IgD-negative memory B cell (primary cell): ENCODE measurements at regions not wholly inside any gene's neighbourhood (a gene's known extent, or its start where the extent isn't known, plus 50 kb on each side); places are given as distances from the start of the nearest gene placed in this dataset.

Experiments used
- H3K27ac Mint-ChIP-seq, 3 donors: one replicate each; pipeline ENCODE4 v1.8.0; 2020 to 2022; ENCODE audit warnings: mild to moderate bottlenecking in 3 of 3, mixed read lengths in 3 of 3, moderate library complexity in 1 of 3
- H3K27me3 Mint-ChIP-seq: one replicate; pipeline ENCODE4 v1.8.0; 2021; ENCODE audit warnings: mixed read lengths
- H3K36me3 Mint-ChIP-seq: one replicate; pipeline ENCODE4 v1.8.0; 2020; ENCODE audit warnings: mild to moderate bottlenecking, mixed read lengths
- H3K4me1 Mint-ChIP-seq, 3 donors: one replicate each; pipeline ENCODE4 v1.8.0; 2020 to 2022; ENCODE audit warnings: mixed read lengths in 3 of 3, mild to moderate bottlenecking in 1 of 3
- H3K4me3 Mint-ChIP-seq, 4 donors: one replicate each; pipeline ENCODE4 v1.8.0; 2020 to 2022; ENCODE audit warnings: mild to moderate bottlenecking in 4 of 4, mixed read lengths in 4 of 4, moderate library complexity in 3 of 4
- H3K9me3 Mint-ChIP-seq, 3 donors: one replicate each; pipeline ENCODE4 v1.8.0; 2020 to 2021; ENCODE audit warnings: mixed read lengths in 3 of 3, mild to moderate bottlenecking in 1 of 3

DNA sequence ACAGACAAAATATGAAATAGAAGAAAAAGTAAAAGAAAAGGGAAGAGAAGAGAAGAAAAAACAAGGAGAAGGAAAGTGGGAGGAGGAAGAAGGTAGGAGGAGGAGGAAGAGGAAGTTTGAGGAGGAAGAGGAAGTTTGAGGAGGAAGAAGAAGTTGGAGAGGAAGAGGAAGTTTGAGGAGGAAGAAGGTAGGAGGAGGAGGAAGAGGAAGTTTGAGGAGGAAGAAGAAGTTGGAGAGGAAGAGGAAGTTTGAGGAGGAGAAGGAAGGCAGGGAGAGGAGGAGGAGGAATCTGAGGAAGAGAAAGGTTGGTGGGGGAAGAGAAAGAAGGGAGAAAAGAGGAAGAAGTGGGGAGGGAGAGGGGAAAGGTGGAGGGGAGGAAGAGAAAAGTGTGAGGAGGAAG lies 169.2 kb upstream of the RORA start:
- Mint-ChIP-seq H3K4me3 (no peak overlapping the region), H3K36me3 (peaks cover 2% of the 10 kb centered on the region), H3K9me3 (peaks cover 0 to 7% (median 2%) of the 10 kb centered on the region in 3 donors), H3K27ac (no peak overlapping the region), H3K4me1 (no peaks in the 10 kb centered on the region), H3K27me3 (no peaks in the 10 kb centered on the region)

DNA sequence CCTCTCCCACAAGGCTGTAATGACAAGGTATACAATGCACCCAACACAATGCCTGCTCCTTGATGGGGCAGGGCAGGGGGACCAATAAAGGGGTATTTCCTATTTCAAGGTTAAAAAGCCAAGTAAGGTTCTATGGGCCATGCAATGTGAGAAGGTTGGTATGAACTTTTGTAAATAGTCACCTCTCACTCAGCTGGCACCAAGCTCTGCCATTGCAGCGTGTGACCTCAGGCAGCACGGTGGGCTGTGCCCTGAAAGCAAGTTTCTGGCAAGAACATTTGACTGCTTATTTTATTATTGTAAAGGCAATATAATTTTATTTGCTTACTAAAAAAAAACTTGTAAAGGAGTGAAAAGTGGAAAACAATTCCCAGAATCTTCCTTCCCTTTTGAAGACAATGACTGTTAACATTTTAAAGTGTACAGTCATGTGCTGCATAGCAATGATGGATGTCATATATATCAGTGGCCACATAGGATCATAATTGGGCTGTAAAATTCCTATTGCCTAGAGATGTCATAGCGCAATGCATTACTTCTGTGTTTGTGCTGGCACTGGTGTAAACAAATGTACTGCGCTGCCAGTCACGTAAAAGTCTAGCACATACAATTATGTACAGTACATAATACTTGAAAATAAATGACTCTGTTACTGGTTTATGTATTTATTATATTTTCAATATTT lies 167.3 kb upstream of the RORA start:
- Mint-ChIP-seq H3K4me3 (no peak overlapping the region), H3K9me3 (peaks cover 0 to 7% (median 2%) of the 10 kb centered on the region in 3 donors), H3K4me1 (no peaks in the 10 kb centered on the region), H3K36me3 (no peaks in the 10 kb centered on the region), H3K27ac (no peak overlapping the region), H3K27me3 (no peaks in the 10 kb centered on the region)

DNA sequence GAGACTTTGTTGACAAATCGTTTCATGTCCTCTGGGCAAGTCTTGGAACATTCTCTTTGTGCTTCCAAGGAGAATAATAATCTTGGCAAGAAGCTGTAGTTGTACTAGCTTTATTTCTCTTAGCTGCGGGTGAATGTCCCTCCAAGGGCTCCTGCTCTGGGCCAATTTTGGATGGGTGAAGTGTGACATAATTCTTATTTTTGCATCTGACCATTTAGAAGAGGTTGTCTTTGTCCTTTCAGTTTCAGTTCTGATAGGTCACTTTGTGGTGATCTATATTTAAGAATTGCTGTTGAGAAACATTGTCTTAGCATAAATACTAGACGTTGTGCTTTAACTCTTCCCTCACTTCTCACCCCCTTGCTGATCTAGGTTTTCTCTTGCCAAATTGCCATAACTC lies 164.8 kb upstream of the RORA start:
- Mint-ChIP-seq H3K27ac (no peak overlapping the region), H3K4me3 (no peak overlapping the region), H3K4me1 (no peaks in the 10 kb centered on the region), H3K36me3 (no peaks in the 10 kb centered on the region), H3K9me3 (peaks cover 0 to 7% (median 0%) of the 10 kb centered on the region in 3 donors), H3K27me3 (peaks cover 3% of the 10 kb centered on the region)

DNA sequence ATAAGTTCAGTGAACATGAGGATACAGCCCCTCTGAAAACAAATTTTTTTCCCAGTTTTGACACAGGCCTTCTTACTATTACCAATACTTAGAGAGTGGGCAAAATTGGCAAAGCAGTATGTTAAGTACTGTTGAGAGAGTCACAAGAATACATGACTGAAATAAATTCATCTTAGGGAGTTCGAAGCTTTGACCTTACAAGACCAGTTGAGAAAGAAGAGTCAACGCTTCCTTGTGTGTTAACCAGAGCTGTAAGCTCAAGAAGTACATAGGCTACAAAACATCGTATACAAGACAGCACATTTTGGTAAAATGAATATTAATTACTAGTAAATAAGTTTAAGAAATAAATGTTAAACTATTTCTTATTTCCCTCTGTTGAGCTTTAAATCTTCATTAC lies 164.4 kb upstream of the RORA start:
- H3K9me3 Mint-ChIP-seq: peaks cover 0 to 7% (median 0%) of the 10 kb centered on the region in 3 donors
- no peaks in the 10 kb centered on the region for H3K4me1 Mint-ChIP-seq
- H3K27ac Mint-ChIP-seq: no peak overlapping the region
- H3K36me3 Mint-ChIP-seq: no peaks in the 10 kb centered on the region
- H3K27me3 Mint-ChIP-seq: peaks cover 3% of the 10 kb centered on the region
- H3K4me3 Mint-ChIP-seq: no peak overlapping the region

DNA sequence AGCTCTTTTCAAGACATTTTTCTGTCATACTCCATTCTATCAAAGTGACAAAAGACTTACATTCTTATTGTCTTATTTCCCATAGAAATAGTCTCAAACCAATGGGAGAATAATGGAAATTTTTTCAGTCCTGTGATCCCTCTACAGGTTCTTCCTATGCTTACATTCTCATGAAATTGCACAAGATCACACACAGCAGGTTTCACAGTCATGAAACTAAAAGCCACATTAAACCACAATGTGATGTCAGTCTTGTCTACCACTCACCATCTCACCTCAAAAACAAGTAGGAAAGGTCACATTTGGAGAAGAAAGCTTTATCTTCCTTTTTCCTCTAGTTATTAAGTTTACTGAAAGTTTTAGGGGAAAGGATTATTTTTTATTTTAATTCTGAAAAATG lies 161.0 kb upstream of the RORA start:
- Mint-ChIP-seq H3K36me3 (no peaks in the 10 kb centered on the region), H3K4me3 (no peak overlapping the region), H3K9me3 (peaks cover 2 to 5% (median 4%) of the 10 kb centered on the region in 3 donors), H3K27me3 (peaks cover 10% of the 10 kb centered on the region), H3K27ac (no peak overlapping the region), H3K4me1 (no peaks in the 10 kb centered on the region)

DNA sequence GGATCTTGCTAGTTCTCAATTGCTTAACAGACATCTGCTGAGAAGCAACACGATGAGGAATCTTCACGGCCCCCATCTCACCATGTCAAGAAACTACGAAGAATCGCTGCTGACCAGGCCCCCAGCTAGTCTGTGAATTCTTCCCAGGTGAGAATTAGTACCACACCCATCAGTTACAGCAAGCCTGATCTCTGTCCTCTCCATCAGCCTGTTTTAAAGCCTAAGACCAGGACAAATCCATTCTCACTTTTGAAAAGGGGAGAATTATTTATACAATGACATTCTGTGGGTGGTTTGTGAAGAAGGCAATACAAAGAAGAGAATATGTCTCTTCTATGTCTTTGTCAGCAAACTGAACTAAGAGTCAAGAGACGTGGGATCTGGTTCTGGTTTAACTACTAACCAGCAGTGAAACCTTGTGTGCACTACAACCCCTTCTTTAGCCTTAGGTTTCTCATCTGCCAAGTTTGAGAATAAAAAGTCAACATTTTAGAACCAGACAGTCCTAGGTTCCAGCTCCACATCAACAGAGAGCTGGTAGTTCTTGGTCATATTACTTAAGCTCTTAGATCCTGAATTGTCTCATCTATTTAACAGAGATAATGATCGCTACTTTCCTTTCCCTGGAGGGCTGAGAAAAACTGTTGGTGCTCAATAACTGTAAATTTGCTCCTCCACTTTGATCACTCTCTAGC lies 160.4 kb upstream of the RORA start:
- no peaks in the 10 kb centered on the region for H3K36me3 Mint-ChIP-seq
- H3K9me3 Mint-ChIP-seq: peaks cover 2 to 8% (median 5%) of the 10 kb centered on the region in 3 donors
- no peak overlapping the region for H3K27ac Mint-ChIP-seq
- no peaks in the 10 kb centered on the region for H3K4me1 Mint-ChIP-seq
- peaks cover 10% of the 10 kb centered on the region for H3K27me3 Mint-ChIP-seq
- no peak overlapping the region for H3K4me3 Mint-ChIP-seq

DNA sequence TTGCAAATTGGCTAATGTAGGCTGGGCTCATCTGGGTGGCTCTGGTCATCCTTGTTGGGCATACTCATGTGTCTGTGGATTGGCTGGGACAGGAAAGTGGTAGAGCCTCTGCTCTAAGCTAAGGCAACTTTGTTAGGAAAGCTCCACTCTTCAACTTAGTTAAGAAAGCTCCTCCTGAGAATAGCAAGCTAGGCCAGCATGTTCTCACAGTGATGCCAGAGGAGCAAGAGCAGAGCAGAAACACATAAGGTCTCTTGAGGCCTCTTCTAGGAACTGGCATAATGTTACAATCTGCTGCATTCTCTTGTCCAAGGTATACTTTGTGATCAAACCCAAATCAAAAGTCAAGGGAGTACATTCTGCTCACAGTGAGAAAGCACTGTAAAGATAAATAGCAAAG lies 158.6 kb upstream of the RORA start:
- Mint-ChIP-seq H3K36me3 (no peaks in the 10 kb centered on the region), H3K4me3 (no peak overlapping the region), H3K27me3 (peaks cover 10% of the 10 kb centered on the region)

DNA sequence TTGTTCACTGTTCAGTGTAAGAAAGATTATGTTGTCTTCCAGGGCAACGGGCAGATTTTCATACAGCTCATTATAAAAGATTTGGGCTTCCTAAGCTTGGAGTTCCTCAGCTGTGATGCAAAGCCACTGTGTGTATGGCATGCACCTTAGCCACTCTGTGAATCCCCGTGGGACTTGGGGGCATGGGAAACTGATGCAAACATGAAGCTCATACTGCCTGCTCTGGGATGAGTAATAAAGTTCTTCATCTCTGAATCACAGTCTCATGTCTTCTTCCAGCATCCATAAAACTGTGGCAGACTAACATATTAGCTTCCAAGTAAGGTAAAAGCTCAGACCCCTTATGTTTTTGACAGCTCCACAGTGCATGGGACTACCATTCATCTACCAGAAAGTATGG lies 154.3 kb upstream of the RORA start:
- peaks cover 7% of the 10 kb centered on the region for H3K27me3 Mint-ChIP-seq

More for the DNA sequence above, 158.6 kb upstream of the RORA start:
- Mint-ChIP-seq H3K27ac (no peak overlapping the region), H3K4me1 (no peaks in the 10 kb centered on the region), H3K9me3 (peaks cover 2 to 8% (median 5%) of the 10 kb centered on the region in 3 donors)

DNA sequence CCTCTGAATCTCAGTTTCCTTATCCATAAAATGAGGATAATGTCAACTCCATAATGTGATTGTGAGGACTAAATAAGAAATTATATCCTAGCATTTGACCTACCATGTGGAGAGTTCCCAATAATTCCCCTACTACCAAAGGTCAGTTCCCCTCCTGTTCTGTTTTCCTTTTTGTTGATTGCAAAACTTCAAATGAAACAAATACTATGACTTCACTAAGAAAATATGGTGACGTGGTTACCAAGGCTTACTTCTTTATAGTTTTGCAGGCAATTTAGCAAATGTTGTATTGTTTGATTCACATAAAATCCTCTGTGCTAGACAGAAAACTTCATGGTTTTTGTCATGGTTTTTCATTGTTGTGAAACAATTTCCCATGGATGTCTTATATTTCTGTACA lies 153.8 kb upstream of the RORA start:
- no peak overlapping the region for H3K4me3 Mint-ChIP-seq
- no peak overlapping the region for H3K27ac Mint-ChIP-seq
- H3K4me1 Mint-ChIP-seq: no peaks in the 10 kb centered on the region
- peaks cover 2 to 7% (median 4%) of the 10 kb centered on the region in 3 donors for H3K9me3 Mint-ChIP-seq
- H3K36me3 Mint-ChIP-seq: no peaks in the 10 kb centered on the region
- H3K27me3 Mint-ChIP-seq: peaks cover 7% of the 10 kb centered on the region

More for the DNA sequence above, 154.3 kb upstream of the RORA start:
- no peaks in the 10 kb centered on the region for H3K4me1 Mint-ChIP-seq
- H3K27ac Mint-ChIP-seq: no peak overlapping the region
- H3K36me3 Mint-ChIP-seq: no peaks in the 10 kb centered on the region
- peaks cover 2 to 8% (median 5%) of the 10 kb centered on the region in 3 donors for H3K9me3 Mint-ChIP-seq
- no peak overlapping the region for H3K4me3 Mint-ChIP-seq

DNA sequence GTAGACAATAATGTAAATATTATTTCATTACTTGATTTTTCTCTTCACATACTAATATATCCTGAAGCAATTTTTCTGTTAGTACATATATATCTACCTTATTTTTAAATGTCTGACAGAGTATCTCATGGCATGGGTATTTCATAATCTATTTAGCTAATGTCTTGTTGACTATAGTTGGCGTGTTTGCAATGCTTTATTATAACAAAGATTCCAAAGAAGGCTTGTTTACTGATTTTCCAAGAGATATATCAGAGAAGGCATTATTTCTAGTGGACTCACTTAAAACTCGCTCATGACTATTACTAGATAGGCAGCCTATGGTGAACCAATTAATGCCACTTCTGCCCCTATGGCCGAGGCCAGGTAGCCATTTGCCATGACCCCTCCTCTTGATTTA lies 152.4 kb upstream of the RORA start:
- Mint-ChIP-seq H3K4me3 (no peak overlapping the region), H3K4me1 (no peaks in the 10 kb centered on the region), H3K9me3 (peaks cover 0 to 5% (median 2%) of the 10 kb centered on the region in 3 donors), H3K36me3 (no peaks in the 10 kb centered on the region), H3K27me3 (peaks cover 4% of the 10 kb centered on the region), H3K27ac (no peak overlapping the region)

DNA sequence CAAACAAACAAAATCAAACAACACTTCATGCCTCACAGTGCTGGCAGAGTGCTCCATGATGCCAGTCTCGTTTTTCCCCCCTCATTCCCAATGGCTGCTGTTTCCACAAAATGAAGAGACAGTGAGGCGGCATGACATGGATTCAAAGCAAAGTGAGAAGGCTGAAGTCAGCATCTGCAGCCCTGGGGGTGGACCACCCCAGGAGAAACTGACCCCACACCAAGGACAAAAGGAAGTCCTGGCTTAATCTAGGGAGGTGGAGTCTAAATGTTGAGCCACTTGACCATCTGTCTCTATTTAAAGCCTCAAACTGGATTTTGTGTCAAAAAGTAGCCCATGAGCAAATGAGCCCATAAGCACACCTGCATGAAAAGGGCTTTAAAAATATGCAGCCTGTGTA lies 151.2 kb upstream of the RORA start:
- Mint-ChIP-seq H3K27ac (no peak overlapping the region), H3K4me1 (no peaks in the 10 kb centered on the region), H3K27me3 (no peaks in the 10 kb centered on the region), H3K4me3 (no peak overlapping the region), H3K9me3 (peaks cover 0 to 5% (median 0%) of the 10 kb centered on the region in 3 donors), H3K36me3 (no peaks in the 10 kb centered on the region)

DNA sequence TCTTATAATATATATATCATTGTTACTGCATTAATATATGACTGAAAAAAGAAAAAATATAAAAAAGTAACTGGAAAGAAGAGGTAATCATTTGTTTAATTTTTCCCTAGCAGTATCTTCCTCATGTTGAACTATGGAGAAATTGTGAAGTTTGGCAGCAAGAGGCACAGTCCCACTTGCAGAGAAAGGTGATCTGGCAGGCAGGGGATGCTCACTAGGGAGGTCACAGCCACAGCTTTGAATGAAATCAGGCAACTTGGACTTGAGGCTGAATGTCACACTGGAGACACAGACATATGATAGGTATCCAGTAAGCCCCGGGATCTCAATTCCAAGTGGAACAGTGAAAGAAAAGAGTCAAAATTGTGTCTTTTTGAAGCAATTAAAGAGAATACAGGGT lies 149.9 kb upstream of the RORA start:
- Mint-ChIP-seq H3K27me3 (no peaks in the 10 kb centered on the region), H3K27ac (no peak overlapping the region), H3K9me3 (no peaks in the 10 kb centered on the region), H3K36me3 (no peaks in the 10 kb centered on the region), H3K4me1 (no peaks in the 10 kb centered on the region), H3K4me3 (no peak overlapping the region)

DNA sequence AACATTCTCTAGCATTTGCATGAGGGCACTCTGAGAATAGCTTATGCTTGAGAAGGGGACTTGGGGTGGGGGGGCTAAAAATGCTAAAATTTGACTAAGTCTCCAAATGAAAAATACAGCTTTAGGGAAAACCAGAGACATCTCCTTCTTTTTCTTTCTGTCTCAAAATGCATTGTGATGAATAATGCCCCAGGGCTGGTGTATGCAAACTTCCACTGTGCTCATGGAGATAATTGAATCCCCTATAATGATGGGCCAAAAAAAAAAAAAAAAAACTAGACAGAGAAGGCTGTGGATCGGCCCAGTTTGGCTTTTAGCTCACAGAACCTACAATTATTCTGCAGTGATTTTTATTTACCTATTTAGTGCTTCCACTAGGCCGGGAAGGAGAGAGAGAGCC lies 147.9 kb upstream of the RORA start:
- Mint-ChIP-seq H3K36me3 (no peaks in the 10 kb centered on the region), H3K27me3 (no peaks in the 10 kb centered on the region), H3K9me3 (peaks cover 0 to 8% (median 0%) of the 10 kb centered on the region in 3 donors), H3K27ac (no peak overlapping the region), H3K4me1 (no peaks in the 10 kb centered on the region), H3K4me3 (no peak overlapping the region)

DNA sequence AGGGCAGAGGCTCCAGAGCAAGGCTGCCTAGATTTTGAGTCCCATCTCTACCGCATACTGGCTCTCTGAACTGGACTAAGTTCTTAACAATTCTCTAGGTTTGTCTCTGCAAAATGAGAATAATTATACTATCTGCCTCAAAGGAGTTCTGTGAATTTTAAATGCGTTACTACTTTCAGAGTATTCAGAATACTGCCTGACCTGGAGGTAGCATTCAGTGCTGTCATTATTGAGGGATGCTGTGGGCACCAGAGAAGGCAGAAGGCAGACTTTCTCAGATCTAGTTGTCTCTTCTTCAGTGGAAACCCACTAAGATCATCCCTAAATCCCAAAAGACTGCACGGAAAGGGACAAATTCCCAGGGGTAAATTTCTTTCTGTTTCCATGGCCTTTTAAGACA lies 147.4 kb upstream of the RORA start:
- peaks cover 0 to 8% (median 0%) of the 10 kb centered on the region in 3 donors for H3K9me3 Mint-ChIP-seq
- H3K4me1 Mint-ChIP-seq: no peaks in the 10 kb centered on the region
- H3K27ac Mint-ChIP-seq: no peak overlapping the region
- no peaks in the 10 kb centered on the region for H3K36me3 Mint-ChIP-seq
- H3K27me3 Mint-ChIP-seq: no peaks in the 10 kb centered on the region
- H3K4me3 Mint-ChIP-seq: no peak overlapping the region

DNA sequence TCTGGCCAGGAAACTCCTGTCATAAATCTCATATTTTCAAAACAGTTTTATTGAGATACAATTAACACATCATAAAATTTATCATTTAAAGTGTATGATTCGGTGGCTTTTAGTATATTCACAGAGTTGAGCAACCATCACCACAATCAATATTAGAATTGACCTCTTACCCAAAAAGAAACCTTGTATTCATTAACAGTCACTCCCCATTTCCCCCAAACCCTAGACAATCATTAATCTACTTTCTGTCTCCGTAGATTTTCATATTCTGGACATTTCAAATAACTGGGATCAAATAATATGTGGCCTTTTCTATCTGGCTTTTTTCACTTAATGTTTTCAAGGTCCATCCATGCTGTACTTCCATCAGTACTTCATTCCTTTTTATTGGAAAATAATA lies 145.7 kb upstream of the RORA start:
- Mint-ChIP-seq H3K27ac (no peak overlapping the region), H3K4me1 (no peaks in the 10 kb centered on the region), H3K36me3 (no peaks in the 10 kb centered on the region), H3K4me3 (no peak overlapping the region), H3K9me3 (peaks cover 0 to 8% (median 2%) of the 10 kb centered on the region in 3 donors), H3K27me3 (peaks cover 2% of the 10 kb centered on the region)

DNA sequence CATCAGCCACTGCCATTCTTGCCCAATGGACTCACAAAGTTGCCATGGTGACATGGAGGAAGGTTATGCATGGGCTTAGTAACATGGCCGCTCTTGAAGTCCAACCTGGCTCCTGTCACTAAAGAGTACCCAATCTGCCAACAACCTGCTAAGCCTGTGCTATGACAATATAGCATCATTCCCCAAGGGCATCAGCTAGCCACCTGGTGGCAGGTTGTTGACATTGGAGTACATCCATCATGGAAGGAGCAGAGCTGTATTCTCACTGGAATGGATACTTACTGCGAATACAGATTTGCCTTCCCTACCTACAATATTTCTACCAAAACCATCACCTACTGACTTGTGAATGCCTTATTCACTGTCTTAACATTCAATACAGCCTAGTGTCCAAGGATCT lies 138.9 kb upstream of the RORA start:
- H3K27ac Mint-ChIP-seq: no peak overlapping the region
- H3K4me3 Mint-ChIP-seq: no peak overlapping the region
- H3K9me3 Mint-ChIP-seq: peaks cover 0 to 16% (median 2%) of the 10 kb centered on the region in 3 donors
- no peaks in the 10 kb centered on the region for H3K36me3 Mint-ChIP-seq
- no peaks in the 10 kb centered on the region for H3K4me1 Mint-ChIP-seq
- peaks cover 3% of the 10 kb centered on the region for H3K27me3 Mint-ChIP-seq
